H1 (cell line): ENCODE measurements at regions not wholly inside any gene's neighbourhood (a gene's known extent, or its start where the extent isn't known, plus 50 kb on each side); places are given as distances from the start of the nearest gene placed in this dataset.

Experiments used
- CBX5 ChIP-seq: fragments of 300-800, 300-1000 bp; sonication (generic); IDR thresholded peaks from 2 replicates; pipeline ENCODE4 v1.7.1; 2016; ENCODE audit warnings: antibody characterized with exemption, low read length, low read depth
- JUND ChIP-seq: IDR thresholded peaks from 2 replicates; pipeline ENCODE4 v1.6.1; 2011; ENCODE audit warnings: mild to moderate bottlenecking, improper control_type of control experiment, low read length

GRCh38 chr7:131683536-131684125 is 127.2 kb upstream of the PODXL start:
- no peak for TF ChIP-seq JUND
- no peak for TF ChIP-seq CBX5
